ENCODE measurements at regions not wholly inside any gene's neighbourhood (a gene's known extent, or its start where the extent isn't known, plus 50 kb on each side); places are given as distances from the start of the nearest gene placed in this dataset.

GRCh38 chr12:127546721-127547505, 720.1 kb upstream of the TMEM132C start:
- no peak for DNase-seq (ENCODE audit: low spot score in 2 of 2)
- FAIRE-seq = no peak

DNA sequence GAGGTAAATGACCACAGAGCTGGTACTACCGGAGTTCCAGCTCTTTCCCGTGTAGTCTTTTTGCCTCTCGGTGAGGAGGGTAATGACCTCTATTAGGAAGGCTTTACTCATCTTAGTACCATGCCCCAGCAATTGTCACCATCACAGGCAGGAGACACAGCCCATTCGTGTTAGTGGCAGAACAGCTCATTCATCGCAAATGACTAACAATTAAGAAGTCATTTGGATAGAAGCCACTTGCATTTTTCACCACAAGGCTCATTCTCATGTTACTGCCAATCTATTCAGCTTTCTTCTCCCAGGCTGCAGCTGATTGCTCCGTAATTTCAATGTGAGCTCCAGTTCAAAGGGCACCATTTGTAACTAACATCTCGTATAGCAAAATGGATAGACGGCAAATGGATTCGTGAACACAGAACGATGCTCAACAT, 718.8 kb upstream of the TMEM132C start:
- FAIRE-seq = no peak

GRCh38 chr12:127550271-127550670, 716.7 kb upstream of the TMEM132C start:
- DNase-seq (ENCODE audit: low spot score in 2 of 2) (no peak), FAIRE-seq (no peak)

More for the DNA sequence above, 718.8 kb upstream of the TMEM132C start:
- no peak for DNase-seq (ENCODE audit: low spot score in 2 of 2)

DNA sequence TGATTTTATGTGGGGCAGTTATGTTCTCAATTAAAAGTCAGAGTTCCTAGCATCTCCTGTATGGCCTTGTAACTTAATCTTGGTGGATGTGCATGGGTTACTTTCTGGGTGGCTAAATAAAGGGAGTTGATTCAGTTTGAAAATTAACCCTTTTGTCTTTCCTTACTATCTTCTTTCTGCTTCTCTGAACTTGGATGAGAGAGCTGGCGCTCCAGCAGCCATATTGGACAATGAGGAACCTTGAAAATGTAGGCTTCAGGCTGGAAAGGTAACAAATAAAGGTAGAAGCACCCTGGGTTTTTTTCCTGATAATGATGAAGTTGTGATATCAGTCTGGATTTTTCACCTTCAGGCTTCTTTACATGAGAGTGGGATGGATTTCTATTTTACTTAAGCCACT, 714.1 kb upstream of the TMEM132C start:
- FAIRE-seq (no peak), DNase-seq (ENCODE audit: low spot score in 2 of 2) (no peak)

DNA sequence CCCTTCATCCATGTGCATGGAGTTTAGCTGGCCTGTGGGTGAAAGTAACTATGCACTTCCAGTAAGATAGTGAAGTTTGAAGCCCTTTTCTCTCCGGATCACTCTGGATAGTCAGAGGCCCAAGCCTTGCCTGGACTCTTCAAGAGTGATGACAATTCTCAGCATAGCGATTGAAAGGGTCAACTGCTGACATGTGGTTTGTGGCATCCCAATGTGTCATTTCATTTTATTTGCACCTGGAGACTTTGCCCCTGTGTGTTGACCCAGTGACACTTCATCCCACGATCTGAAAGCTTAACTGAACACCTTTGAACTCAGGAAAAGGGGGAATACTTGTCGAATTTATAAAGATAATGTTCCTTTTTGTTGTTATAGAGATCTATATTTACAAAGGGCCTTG, 711.9 kb upstream of the TMEM132C start:
- no peak for FAIRE-seq
- no peak for DNase-seq (ENCODE audit: low spot score in 2 of 2)

DNA sequence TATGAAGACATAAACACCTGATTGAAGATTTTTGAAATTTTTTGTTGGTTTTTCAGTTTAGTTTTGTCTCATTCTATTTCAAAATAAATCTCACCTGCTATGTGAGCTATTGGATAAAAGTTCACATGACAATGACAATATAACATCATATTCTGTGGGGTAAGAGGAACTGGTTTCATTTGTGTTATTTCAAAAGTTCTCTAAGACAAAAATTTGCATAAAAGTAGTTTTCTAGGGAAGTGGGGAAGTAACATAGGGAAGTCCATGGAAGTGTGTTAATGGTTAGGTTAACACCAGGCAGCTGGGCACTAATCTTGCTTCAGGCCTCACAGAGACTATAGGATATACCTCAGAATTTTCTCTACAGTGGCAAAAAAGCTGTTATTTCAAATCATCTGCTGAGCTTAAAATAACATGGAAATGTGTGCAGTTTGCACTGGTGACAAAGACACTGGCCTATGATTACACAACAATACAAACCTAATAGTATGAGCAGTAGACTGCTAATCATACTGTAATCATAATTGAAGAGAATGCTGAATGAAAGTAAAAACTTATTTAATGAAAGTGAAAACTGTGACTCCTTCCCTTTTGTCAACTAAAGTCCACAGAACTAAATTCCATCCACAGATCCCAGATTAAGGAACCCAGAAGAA, 710.6 kb upstream of the TMEM132C start:
- FAIRE-seq (no peak), DNase-seq (ENCODE audit: low spot score in 2 of 2) (no peak)

DNA sequence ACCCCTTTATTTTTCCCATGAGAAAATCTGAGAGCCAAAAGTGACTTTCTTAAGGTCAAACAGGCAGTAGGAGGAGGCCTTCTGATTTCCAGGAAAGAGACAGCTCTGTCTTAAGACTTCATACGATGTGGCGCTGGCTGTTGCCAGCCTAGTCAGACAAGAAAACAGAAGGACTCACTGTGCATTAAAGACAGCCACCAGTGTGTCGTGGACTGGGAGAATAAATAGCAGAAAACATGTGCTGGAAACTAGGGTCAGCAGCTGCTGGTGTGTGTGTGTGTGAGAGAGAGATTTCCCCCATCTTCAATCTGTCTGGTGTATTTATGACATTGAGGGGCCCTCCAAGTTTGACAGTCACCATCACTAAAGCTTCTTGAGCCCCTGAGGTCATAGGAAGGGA, 708.6 kb upstream of the TMEM132C start:
- DNase-seq (ENCODE audit: low spot score in 2 of 2) (no peak), FAIRE-seq (no peak)

- DNase-seq (ENCODE audit: low spot score in 2 of 2) = peak in 1 of 2 donors; percentile 20
- no peak for FAIRE-seq
Observed at GRCh38 chr12:127559349-127560040, 707.5 kb upstream of the TMEM132C start.

DNA sequence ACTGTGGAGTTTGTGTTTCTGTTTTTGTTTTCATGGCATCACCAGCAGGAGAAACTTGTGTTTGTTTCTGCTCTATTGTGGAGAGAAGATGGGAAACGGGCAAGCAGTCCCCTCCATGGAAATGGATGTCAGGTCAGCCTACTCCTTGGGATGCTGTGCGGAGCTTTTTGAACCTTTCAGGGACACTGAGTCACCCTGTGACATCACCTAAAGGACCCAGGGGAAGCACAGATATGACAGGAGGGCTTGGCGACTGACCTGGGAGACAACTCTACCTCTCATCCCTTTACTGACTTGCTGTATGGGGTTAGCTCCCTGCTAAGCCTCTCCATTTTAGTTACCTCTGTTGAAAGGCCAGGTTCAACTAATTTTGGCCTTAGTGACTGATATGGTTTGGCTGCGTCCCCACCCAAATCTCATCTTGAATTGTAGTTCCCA, 706.9 kb upstream of the TMEM132C start:
- no peak for DNase-seq (ENCODE audit: low spot score in 2 of 2)
- no peak for FAIRE-seq

GRCh38 chr12:127562816-127563215, 704.2 kb upstream of the TMEM132C start:
- no peak for DNase-seq (ENCODE audit: low spot score in 2 of 2)
- FAIRE-seq = no peak

- no peak for FAIRE-seq
- DNase-seq (ENCODE audit: low spot score in 2 of 2) = no peak
Observed at GRCh38 chr12:127565241-127565640, 701.7 kb upstream of the TMEM132C start.

DNA sequence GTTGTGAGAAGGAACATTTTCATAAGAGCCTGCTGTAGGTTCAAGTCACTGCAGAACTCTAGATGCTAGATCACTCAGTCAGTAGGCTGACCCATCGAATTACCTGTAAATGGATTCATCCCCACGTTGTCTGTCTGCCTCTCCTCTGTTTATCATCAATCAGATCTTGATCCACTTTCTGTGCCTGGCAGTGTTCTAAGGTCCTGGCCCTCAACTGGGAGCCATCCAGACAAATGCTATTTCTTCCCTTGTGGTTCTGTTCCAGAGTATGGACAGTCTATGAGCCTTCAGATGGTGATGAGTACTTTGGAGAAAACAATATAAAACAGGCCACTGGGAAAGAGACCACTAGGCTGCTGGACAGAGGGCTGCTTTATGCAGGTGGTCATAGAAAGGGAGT, 699.4 kb upstream of the TMEM132C start:
- no peak for FAIRE-seq
- DNase-seq (ENCODE audit: low spot score in 2 of 2) = no peak

DNA sequence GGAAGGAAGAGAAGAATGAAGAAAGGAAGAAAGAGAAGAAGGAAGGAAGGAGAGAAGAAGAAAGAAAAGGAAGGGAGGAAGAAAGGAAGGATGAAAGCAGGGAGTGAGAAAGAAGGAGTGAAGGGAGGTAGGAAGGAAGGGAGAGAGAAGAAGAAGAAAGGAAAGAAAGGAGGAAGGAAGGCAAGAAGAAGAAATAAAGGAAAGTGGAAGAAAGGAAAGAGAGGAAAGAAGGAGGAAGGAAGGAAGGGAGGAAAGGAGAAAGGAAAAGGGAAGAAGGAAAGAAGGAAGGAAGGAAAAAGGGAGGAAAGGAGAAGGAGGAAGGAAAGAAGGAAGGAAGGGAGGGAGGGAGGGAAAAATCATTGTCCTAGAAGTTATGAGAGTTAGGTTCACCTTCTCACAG, 696.6 kb upstream of the TMEM132C start:
- FAIRE-seq (no peak), DNase-seq (ENCODE audit: low spot score in 2 of 2) (no peak)

GRCh38 chr12:127570793-127571360, 696.1 kb upstream of the TMEM132C start:
- FAIRE-seq (no peak), DNase-seq (ENCODE audit: low spot score in 2 of 2) (no peak)

- FAIRE-seq (no peak), DNase-seq (ENCODE audit: low spot score in 2 of 2) (no peak)
Observed at GRCh38 chr12:127571578-127571977, 695.4 kb upstream of the TMEM132C start.

DNA sequence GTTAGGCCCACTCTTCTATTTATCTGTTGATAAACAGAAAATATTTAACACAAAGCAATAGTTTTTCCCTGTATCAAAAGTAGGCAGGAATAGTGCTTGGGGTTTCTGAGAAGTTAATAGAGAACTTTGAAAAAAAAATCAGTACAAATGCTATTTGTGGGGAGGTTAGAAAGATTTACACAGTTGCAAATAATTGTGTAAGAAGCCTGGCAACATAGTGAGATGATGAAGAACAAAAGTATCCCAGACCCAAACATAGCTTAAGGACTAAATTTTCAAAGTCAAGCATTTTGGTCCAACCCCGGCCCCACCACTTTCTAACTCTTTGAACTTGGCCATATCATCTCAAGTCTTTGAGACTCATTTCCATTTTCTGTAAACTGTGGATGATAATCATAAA, 687.5 kb upstream of the TMEM132C start:
- FAIRE-seq = no peak
- no peak for DNase-seq (ENCODE audit: low spot score in 2 of 2)

- DNase-seq (ENCODE audit: low spot score in 2 of 2) (no peak), FAIRE-seq (no peak)
Observed at GRCh38 chr12:127582074-127582473, 684.9 kb upstream of the TMEM132C start.

DNA sequence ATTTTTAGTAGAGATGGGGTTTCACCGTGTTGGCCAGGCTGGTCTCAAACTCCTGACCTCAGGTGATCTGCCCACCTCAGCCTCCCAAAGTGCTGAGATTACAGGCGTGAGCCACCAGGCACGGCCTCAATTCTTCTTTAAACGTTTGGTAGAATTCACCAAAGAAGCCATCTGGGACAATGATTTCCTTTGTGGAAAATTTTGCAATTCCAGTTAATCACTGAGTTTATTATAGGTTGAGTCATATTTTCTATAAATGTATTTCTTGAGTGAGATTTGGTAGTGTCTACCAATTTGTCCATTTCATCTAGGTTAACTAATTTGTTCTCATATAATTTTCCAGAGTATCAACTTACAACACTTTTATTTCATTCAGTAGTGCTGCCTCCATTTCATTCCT, 683.9 kb upstream of the TMEM132C start:
- FAIRE-seq = no peak
- no peak for DNase-seq (ENCODE audit: low spot score in 2 of 2)

GRCh38 chr12:127588249-127588648, 678.7 kb upstream of the TMEM132C start:
- no peak for FAIRE-seq
- DNase-seq (ENCODE audit: low spot score in 2 of 2) = no peak

DNA sequence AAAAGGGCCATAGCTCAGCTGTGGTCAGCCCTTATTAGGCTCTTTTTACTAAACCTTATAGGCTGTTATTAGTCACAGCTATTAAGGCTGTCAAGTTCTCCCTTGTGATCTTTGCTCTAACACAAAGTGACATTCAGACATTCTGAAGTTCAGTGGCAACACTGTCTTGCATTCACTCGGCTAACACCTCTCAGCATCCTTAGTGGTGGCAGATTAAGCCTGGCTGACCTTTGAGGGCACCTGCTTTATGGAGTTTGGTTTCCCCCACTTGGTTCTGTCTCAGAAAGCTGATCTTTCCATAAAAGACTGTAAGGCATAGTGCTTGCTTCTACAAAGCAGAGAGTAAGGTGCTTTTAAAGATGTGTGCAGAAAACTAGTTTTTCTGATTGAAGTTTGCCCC, 677.4 kb upstream of the TMEM132C start:
- DNase-seq (ENCODE audit: low spot score in 2 of 2) (no peak), FAIRE-seq (no peak)

DNA sequence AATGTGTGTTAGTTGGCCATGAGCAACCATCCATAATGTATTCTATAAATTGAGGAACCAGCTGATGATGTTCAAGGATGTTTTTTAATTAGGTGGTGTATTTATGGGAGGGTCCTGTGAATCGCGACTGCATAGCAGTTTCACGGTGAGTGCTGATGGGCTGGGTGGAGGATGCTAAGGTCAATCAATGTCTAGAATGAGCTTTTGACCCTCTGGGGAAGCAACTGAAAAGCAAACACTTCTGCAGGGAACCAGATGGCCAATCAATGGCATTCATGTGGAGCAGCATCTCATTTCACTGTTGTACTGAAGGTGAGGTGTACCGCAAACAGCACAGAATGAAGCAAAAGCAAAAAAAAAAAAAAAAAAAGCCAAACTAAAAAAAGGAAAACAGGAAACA, 676.1 kb upstream of the TMEM132C start:
- no peak for FAIRE-seq
- no peak for DNase-seq (ENCODE audit: low spot score in 2 of 2)

All from frontal cortex (tissue), 3 donors.